Natural killer cell (primary cell): ENCODE measurements at regions not wholly inside any gene's neighbourhood (a gene's known extent, or its start where the extent isn't known, plus 50 kb on each side); places are given as distances from the start of the nearest gene placed in this dataset.

Source experiments
- ATAC-seq, 3 donors: fragments of 150-1000 bp in 2 of 3; fragments of 200-7000 bp in 1 of 3; cut with Tn5 transposase; 1 replicate in 1 of 3; 2 replicates in 2 of 3; pipeline ENCODE4 v1.10.0; 2021; ENCODE audit warnings: mild to moderate bottlenecking in 2 of 3, moderate library complexity in 2 of 3
- DNase-seq, 2 donors: peaks; one replicate each; pipeline versions ENCODE4 v3.0.0 to v3.0.0-alpha.2; 2013 to 2021; ENCODE audit warnings: mixed read lengths in 1 of 2
- H3K27ac ChIP-seq: one replicate; pipeline ENCODE4 v1.5.1; 2013; ENCODE audit warnings: mild to moderate bottlenecking, low read length
- H3K27me3 ChIP-seq: one replicate; pipeline ENCODE4 v1.6.1; 2013; ENCODE audit warnings: low read length; ENCODE audit not compliant: control insufficient read depth, insufficient read depth
- H3K36me3 ChIP-seq: one replicate; pipeline ENCODE4 v1.6.1; 2013; ENCODE audit warnings: low read length; ENCODE audit not compliant: control insufficient read depth, insufficient read depth
- H3K4me1 ChIP-seq: one replicate; pipeline ENCODE4 v1.6.1; 2013; ENCODE audit warnings: low read length; ENCODE audit not compliant: control insufficient read depth, insufficient read depth
- H3K4me3 ChIP-seq: one replicate; pipeline ENCODE4 v1.5.1; 2013; ENCODE audit warnings: low read length
- H3K9me3 ChIP-seq: one replicate; pipeline ENCODE4 v1.6.1; 2013; ENCODE audit warnings: low read length; ENCODE audit not compliant: control insufficient read depth, insufficient read depth
- H3K27ac Mint-ChIP-seq, 2 donors: one replicate each; pipeline ENCODE4 v1.8.0; 2022; ENCODE audit warnings: mild to moderate bottlenecking in 2 of 2, mixed read lengths in 2 of 2, moderate library complexity in 1 of 2
- H3K27me3 Mint-ChIP-seq, 2 donors: one replicate each; pipeline ENCODE4 v1.8.0; 2022; ENCODE audit warnings: low read depth in 2 of 2, mixed read lengths in 2 of 2
- H3K36me3 Mint-ChIP-seq: one replicate; pipeline ENCODE4 v1.8.0; 2022; ENCODE audit warnings: mixed read lengths
- H3K4me1 Mint-ChIP-seq, 2 donors: one replicate each; pipeline ENCODE4 v1.8.0; 2022; ENCODE audit warnings: mixed read lengths in 2 of 2
- H3K4me3 Mint-ChIP-seq: one replicate; pipeline ENCODE4 v1.8.0; 2022; ENCODE audit warnings: mild to moderate bottlenecking, moderate library complexity, mixed read lengths
- H3K9me3 Mint-ChIP-seq, 2 donors: one replicate each; pipeline ENCODE4 v1.8.0; 2022; ENCODE audit warnings: mixed read lengths in 2 of 2
- CTCF ChIP-seq: fragments of 200-600 bp; IDR thresholded peaks from one replicate; pipeline ENCODE4 v1.8.0; 2022; ENCODE audit warnings: antibody characterized with exemption
- WGBS: methylation state at CpG from one replicate; pipeline ENCODE4 v1.1.7; 2013; ENCODE audit warnings: missing lambda C conversion rate; ENCODE audit not compliant: insufficient coverage; 5-methylcytosine and 5-hydroxymethylcytosine counted together
- intact Hi-C: fragments of 100-400 bp; cut with micrococcal nuclease; formaldehyde crosslinking; loops from one replicate; pipeline ENCODE4 v1.14.2; 2022

- no peak overlapping the region for H3K27ac Mint-ChIP-seq
- ATAC-seq = peak in 2 of 3 donors; percentile 43 to 55
- H3K9me3 Mint-ChIP-seq = no peaks in the 10 kb centered on the region
- WGBS = 33% methylated on average over 9 of the region's 10 CpGs
- no peak for TF ChIP-seq CTCF
- no peaks in the 10 kb centered on the region for H3K27me3 ChIP-seq
- intact Hi-C loops = no loop called here
- H3K4me1 Mint-ChIP-seq = peaks cover 8 to 11% of the 10 kb centered on the region in 2 donors
- no peak overlapping the region for H3K4me3 ChIP-seq
- H3K27me3 Mint-ChIP-seq = peaks cover 3 to 14% of the 10 kb centered on the region in 2 donors
- H3K4me1 ChIP-seq = no peaks in the 10 kb centered on the region
- no peaks in the 10 kb centered on the region for H3K9me3 ChIP-seq
- DNase-seq = peak in 1 of 2 donors; percentile 58
- H3K27ac ChIP-seq = no peak overlapping the region
- no peaks in the 10 kb centered on the region for H3K36me3 ChIP-seq
- no peaks in the 10 kb centered on the region for H3K36me3 Mint-ChIP-seq
- peak overlapping the region; percentile 64 for H3K4me3 Mint-ChIP-seq
These were observed 274.0 kb upstream of the TGFBR2 start for GRCh38 chr3:30332196-30333021.

- no peaks in the 10 kb centered on the region for H3K9me3 Mint-ChIP-seq
- H3K27me3 ChIP-seq = no peaks in the 10 kb centered on the region
- no peak overlapping the region for H3K4me3 ChIP-seq
- TF ChIP-seq CTCF = no peak
- no peaks in the 10 kb centered on the region for H3K36me3 Mint-ChIP-seq
- no peak overlapping the region for H3K27ac ChIP-seq
- no peak overlapping the region for H3K27ac Mint-ChIP-seq
- H3K4me3 Mint-ChIP-seq = no peak overlapping the region
- H3K36me3 ChIP-seq = no peaks in the 10 kb centered on the region
- peaks cover 8 to 11% of the 10 kb centered on the region in 2 donors for H3K4me1 Mint-ChIP-seq
- DNase-seq (no peak), ATAC-seq (no peak)
- H3K4me1 ChIP-seq = no peaks in the 10 kb centered on the region
- WGBS = 89% methylated on average over 6 of the region's 6 CpGs
- no peaks in the 10 kb centered on the region for H3K9me3 ChIP-seq
- H3K27me3 Mint-ChIP-seq = peaks cover 3 to 14% of the 10 kb centered on the region in 2 donors
- intact Hi-C loops = no loop called here
These were observed 273.3 kb upstream of the TGFBR2 start for GRCh38 chr3:30333143-30333542.

- Histone ChIP-seq H3K27ac (no peak overlapping the region), H3K36me3 (no peaks in the 10 kb centered on the region), H3K9me3 (no peaks in the 10 kb centered on the region), H3K27me3 (no peaks in the 10 kb centered on the region), H3K4me1 (no peaks in the 10 kb centered on the region), H3K4me3 (no peak overlapping the region)
- TF ChIP-seq CTCF = no peak
- no peak for ATAC-seq
- no peaks in the 10 kb centered on the region for H3K9me3 Mint-ChIP-seq
- no peaks in the 10 kb centered on the region for H3K36me3 Mint-ChIP-seq
- WGBS = no CpG with 5 or more reads among the region's 1 CpG
- peaks cover 3 to 14% of the 10 kb centered on the region in 2 donors for H3K27me3 Mint-ChIP-seq
- intact Hi-C loops = no loop called here
- no peak overlapping the region for H3K27ac Mint-ChIP-seq
- no peak overlapping the region for H3K4me3 Mint-ChIP-seq
- DNase-seq = no peak
- peaks cover 8 to 11% of the 10 kb centered on the region in 2 donors for H3K4me1 Mint-ChIP-seq
These were observed 272.5 kb upstream of the TGFBR2 start for GRCh38 chr3:30333903-30334302.

GRCh38 chr3:30340500-30340899, 265.9 kb upstream of the TGFBR2 start:
- intact Hi-C loops = no loop called here
- DNase-seq = no peak
- no peak overlapping the region for H3K27ac ChIP-seq
- TF ChIP-seq CTCF = no peak
- H3K9me3 Mint-ChIP-seq = no peaks in the 10 kb centered on the region
- no peaks in the 10 kb centered on the region for H3K27me3 ChIP-seq
- H3K4me3 Mint-ChIP-seq = no peak overlapping the region
- H3K36me3 ChIP-seq = no peaks in the 10 kb centered on the region
- 70% methylated on average over 2 of the region's 2 CpGs for WGBS
- H3K27me3 Mint-ChIP-seq = peaks cover 0 to 16% of the 10 kb centered on the region in 2 donors
- H3K4me1 ChIP-seq = no peaks in the 10 kb centered on the region
- no peaks in the 10 kb centered on the region for H3K36me3 Mint-ChIP-seq
- H3K4me1 Mint-ChIP-seq = no peaks in the 10 kb centered on the region
- H3K27ac Mint-ChIP-seq = no peak overlapping the region
- no peaks in the 10 kb centered on the region for H3K9me3 ChIP-seq
- ATAC-seq = no peak
- H3K4me3 ChIP-seq = no peak overlapping the region
